AG04450 (cell line): ENCODE measurements at regions not wholly inside any gene's neighbourhood (a gene's known extent, or its start where the extent isn't known, plus 50 kb on each side); places are given as distances from the start of the nearest gene placed in this dataset.

Source experiments
- CTCF ChIA-PET: fragments of 300-600, 350-600 bp; formaldehyde crosslinking; extraction: SDS; loops from one replicate; lab custom pipeline; 2022; ENCODE audit warnings: antibody characterized with exemption, inconsistent platforms; lab: Charles Lee
- POLR2A ChIA-PET: fragments of 350-600 bp; formaldehyde crosslinking; extraction: SDS; loops from one replicate; lab custom pipeline; 2021; ENCODE audit warnings: antibody characterized with exemption, inconsistent platforms; lab: Yijun Ruan, JAX
- DNase-seq: peaks from one replicate; pipeline ENCODE4 v3.0.0-alpha.2; 2011; ENCODE audit warnings: low read depth, low spot score
- H3K27ac ChIP-seq: one replicate; pipeline ENCODE4 v1.5.1; 2012; ENCODE audit warnings: low read depth, low read length, control low read depth
- H3K27me3 ChIP-seq: one replicate; pipeline ENCODE4 v1.6.0; 2012; ENCODE audit warnings: low read length; ENCODE audit not compliant: control insufficient read depth, insufficient read depth
- H3K4me3 ChIP-seq: 2 replicates; pipeline ENCODE4 v1.5.1; 2011; ENCODE audit warnings: mild to moderate bottlenecking, low read depth, low read length, control low read depth
- H3K9me3 ChIP-seq: 2 replicates; pipeline ENCODE4 v1.5.1; 2012; ENCODE audit warnings: low read length; ENCODE audit not compliant: control insufficient read depth, insufficient read depth
- CTCF ChIP-seq: IDR thresholded peaks from 2 replicates; pipeline ENCODE4 v1.5.1; 2011; ENCODE audit warnings: low read depth, low read length, control low read depth, inconsistent platforms

GRCh38 chr5:122639033-122639432, 135.8 kb upstream of the SNX2 start:
- no peak overlapping the region for H3K4me3 ChIP-seq
- no peaks in the 10 kb centered on the region for H3K27me3 ChIP-seq
- no peak overlapping the region for H3K27ac ChIP-seq
- H3K9me3 ChIP-seq = no peaks in the 10 kb centered on the region
- POLR2A ChIA-PET = no interaction called here
- no peak for TF ChIP-seq CTCF
- no peak for DNase-seq
- CTCF ChIA-PET = no interaction called here

GRCh38 chr5:122639864-122640263, 135.0 kb upstream of the SNX2 start:
- TF ChIP-seq CTCF = no peak
- DNase-seq = no peak
- Histone ChIP-seq H3K27me3 (no peaks in the 10 kb centered on the region), H3K9me3 (no peaks in the 10 kb centered on the region), H3K4me3 (no peak overlapping the region), H3K27ac (no peak overlapping the region)
- CTCF ChIA-PET = no interaction called here
- POLR2A ChIA-PET = interaction anchor here (0.6 kb wide), 1 partner anchor 150 kb away, joined by 3 read pairs; no protein-coding TSS in a partner anchor

GRCh38 chr5:122649080-122649479, 125.8 kb upstream of the SNX2 start:
- H3K27me3 ChIP-seq = no peaks in the 10 kb centered on the region
- no peak overlapping the region for H3K4me3 ChIP-seq
- no peak for TF ChIP-seq CTCF
- H3K27ac ChIP-seq = no peak overlapping the region
- no peak for DNase-seq
- ChIA-PET CTCF (no interaction called here), POLR2A (no interaction called here)
- no peaks in the 10 kb centered on the region for H3K9me3 ChIP-seq

- CTCF ChIA-PET = interaction anchor here (1.6 kb wide), 1 partner anchor 51 kb away, joined by 9 read pairs; no protein-coding TSS in a partner anchor
- POLR2A ChIA-PET = interaction anchor here (0.7 kb wide), 2 partner anchors 63 to 199 kb away, joined by 3 to 4 read pairs; no protein-coding TSS in a partner anchor
Measured at GRCh38 chr5:122653087-122654017, 121.5 kb upstream of the SNX2 start.

More at GRCh38 chr5:122653087-122654017, 121.5 kb upstream of the SNX2 start:
- no peaks in the 10 kb centered on the region for H3K9me3 ChIP-seq
- H3K27ac ChIP-seq = no peak overlapping the region
- no peak for DNase-seq
- H3K27me3 ChIP-seq = no peaks in the 10 kb centered on the region
- no peak for TF ChIP-seq CTCF
- no peak overlapping the region for H3K4me3 ChIP-seq
